GM19035 (cell line): ENCODE measurements at regions not wholly inside any gene's neighbourhood (a gene's known extent, or its start where the extent isn't known, plus 50 kb on each side); places are given as distances from the start of the nearest gene placed in this dataset.

Source experiments
- ATAC-seq: cut with Tn5 transposase; IDR thresholded peaks from one replicate; pipeline ENCODE4 v1.9.1; 2021; ENCODE audit not compliant: unreplicated experiment

DNA sequence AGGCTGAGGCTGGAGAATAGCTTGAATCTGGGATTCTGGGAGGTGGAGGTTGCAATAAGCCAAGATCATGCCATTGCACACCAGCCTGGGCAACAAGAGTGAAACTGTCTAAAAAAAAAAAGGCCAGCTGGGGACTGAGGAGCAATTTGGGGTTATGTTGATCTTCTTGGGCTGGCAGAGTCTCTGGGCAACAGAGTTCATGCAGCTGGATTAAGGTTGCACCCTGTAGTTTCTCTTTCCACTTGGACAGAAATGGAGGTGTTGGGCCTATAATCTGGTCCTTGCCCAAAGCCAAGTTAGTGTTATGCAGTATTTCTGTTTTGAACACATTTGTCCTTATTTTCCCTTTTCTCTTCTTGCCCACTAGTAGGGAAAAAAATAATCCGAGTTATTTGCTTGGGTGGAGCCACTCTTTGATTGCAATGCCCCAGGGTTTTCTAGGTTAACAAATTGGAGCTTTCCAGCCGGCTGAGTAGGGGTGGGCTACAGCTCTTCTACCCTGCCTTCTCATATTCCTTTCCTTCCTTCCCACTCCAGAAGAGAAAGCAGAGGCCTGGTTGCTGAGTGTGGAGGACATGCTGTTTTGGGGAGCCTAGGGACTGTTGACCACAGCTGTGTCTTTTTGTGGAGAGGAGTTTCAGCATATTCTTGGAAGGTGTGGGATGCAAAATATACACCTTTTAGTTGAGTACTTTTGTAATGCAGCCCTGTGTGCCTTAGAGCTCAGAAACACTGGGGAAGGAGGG is 213.9 kb downstream of the SOX4 start:
- no peak for ATAC-seq

- no peak for ATAC-seq
Observed at GRCh38 chr6:21808045-21808470, 214.5 kb downstream of the SOX4 start.

DNA sequence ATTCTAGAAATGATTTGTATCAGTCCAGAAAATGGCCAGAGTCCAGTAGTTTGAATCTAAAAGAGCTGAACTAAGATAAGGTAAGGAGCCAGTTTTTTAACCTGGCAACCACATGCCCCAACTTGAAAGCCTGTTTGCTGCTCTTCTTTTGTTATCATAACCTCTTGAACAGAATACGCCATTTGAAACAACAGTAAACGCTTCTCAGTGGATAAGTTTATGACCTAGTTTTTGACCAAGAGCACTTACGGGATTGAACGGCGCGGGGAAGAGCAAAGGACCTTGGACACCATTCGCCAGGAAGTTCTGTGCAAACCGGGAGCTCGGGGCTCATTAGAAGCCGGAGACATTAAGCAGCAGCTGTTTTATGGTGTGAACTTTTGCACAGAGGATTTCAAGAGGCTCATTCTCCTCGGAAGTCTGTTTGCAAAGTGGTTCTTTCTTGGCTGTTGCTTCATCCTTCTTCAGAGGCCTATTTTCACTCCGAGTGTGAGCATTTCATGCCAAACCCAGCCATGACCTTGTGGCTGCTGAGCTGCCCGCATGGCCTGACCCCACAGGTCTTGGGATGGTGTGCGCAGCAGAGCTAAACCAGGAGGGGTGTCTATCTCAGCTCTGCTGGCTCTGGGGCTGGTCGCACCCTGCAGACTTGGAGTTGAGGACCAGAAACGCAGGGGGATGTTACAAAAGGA is 215.1 kb downstream of the SOX4 start:
- ATAC-seq = no peak

DNA sequence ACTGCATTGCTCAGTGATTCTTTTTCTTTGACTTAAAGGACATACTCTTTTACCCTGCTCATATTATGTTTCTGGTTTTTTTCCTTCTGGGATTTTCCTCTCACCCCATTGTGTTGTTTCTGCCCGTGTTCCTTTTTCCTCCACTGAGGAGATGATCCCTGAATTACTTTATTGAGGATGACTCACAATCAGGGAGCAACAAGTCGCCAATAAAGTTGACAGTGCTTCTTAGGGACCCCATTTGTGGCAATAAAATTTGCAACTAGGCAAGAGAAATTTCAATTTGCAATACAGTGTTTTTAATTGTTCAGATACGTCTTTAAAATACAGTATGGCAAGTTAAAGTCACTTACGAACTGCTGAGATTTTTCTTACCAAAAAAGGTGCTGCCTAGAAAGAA is 217.9 kb downstream of the SOX4 start:
- ATAC-seq = no peak

DNA sequence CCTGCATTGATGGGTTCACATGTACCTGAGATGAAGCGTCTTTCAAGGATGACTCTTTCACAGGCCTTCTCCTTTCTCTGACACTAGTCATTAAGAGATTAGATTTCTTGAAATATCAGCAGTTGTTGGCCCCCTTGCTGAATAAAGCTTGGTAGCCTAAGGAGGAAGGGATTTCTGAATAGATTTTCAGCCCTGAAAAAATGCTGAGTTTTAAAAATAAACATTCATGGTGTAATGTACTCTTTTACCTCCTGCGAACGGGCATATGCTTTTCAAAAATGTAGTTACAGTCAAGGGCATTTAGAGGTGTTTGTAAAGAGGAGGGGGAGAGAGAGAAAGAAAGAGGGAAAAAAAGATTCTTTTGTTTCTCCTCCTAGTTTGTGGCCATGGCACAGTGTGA is 222.7 kb downstream of the SOX4 start:
- ATAC-seq = no peak

- ATAC-seq = no peak
Observed at GRCh38 chr6:21820442-21820841, 226.9 kb downstream of the SOX4 start.

GRCh38 chr6:21823371-21823770 is 229.8 kb downstream of the SOX4 start:
- ATAC-seq = no peak

- no peak for ATAC-seq
Observed at GRCh38 chr6:21824431-21825177, 231.1 kb downstream of the SOX4 start.

GRCh38 chr6:21826023-21826422 is 232.5 kb downstream of the SOX4 start:
- no peak for ATAC-seq

DNA sequence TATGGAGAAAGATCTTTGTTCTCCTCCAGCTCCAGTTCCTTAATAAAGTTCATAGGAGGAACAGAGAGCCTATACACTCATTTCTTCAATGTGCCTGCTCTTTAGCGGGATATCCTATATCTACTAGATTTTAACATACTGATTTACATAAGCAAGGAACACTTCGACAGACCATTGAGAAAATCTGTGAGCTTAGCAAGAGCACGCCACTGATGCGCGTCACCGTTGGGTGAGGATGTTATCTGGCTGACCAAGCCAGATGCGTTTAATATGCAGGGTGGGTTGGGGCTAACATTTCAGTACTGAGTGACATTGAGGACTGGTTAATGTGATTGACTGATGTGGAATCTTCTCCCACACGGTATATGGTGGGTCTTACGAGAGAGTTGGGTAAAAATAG is 233.4 kb downstream of the SOX4 start:
- ATAC-seq = no peak

DNA sequence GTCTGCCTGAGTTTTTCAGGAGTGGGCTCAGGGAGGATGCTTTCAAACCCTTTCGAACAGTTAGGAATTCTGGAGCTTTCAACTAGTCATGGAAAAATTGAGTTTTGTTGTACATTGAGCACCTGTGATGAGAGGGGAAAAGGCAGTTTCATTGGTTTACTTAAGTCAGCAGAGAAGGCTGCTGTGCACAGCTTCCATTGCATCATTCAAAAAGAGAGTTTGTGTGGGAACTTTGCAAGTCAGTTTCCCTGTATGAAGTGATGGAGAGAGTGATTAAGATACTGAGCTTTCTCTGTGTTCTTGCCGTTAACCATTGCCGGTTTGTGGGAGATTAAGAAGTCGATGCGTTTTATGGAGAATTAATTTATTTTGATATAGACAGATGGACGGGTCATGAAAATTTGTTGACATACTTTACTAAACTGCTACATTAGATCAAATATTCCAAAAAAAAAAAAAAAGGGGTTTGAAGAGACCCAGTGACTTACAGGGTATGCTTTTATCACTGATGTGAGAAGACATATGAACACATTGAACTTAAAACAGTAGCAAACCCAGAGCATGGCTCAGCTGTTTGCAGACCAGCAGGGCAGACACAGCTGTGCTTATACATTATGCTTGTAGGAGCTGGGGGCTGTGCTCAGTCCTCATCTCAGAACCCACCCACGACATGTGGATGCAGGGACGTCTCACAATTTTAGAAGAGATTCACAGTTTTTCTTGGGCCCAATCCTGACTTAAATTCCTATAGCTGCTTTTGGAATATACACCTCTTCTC is 234.1 kb downstream of the SOX4 start:
- ATAC-seq = no peak

GRCh38 chr6:21828704-21829103 is 235.2 kb downstream of the SOX4 start:
- no peak for ATAC-seq

DNA sequence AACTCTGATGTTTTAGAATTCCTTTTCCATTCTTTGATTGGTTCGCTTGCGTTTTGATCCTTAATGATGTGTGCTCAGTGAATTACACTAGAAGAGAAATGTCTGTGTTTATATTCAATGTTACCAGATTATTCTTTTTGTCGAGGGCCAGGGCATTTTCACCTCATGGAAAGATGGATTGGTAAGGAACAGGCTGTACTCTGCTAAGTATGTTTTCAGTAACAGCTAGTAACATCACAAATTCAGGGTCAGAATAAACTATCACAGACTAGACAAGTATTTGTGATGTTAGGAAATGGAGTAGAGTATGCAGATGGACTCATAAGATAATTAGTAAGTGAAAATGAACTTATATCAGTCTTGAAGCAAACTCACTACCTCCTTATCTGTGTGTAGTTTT is 235.6 kb downstream of the SOX4 start:
- ATAC-seq = no peak

DNA sequence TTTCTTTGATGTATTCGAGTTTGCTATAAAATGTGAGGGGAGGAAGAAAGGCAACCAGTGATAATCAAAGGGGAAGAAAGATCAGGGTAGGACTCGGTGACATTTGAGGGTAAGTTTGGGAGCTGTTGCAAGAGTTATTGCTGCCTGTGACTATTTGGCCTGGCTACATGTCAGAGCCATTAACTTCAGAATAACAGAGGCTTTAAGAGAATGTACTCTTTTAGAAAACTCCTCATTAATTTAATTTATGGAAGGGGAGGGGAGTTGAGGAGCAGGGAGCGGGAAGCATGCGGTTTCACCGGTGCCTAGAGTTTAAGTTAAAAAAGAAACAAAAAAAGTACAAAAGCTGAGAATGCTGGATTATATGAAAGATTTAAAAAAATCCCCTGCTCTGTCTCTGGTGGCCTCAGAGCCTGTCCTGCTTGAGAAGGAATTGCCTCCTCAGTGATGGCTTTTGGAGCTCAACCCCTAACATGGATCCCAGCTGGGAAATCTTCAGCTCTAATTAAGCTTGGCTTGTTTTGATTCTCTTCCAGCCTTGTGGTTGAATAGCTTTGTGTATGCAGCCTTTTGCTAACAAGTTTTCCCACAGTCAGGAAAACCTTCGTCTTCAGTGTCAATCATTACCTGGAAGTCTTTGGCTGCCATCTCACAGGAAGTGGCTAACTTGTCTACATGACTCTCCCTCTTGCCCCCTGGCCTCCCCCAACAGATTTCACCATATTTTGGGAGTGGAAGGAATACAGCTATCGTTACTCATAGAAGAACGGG is 238.2 kb downstream of the SOX4 start:
- no peak for ATAC-seq

GRCh38 chr6:21836277-21836676 is 242.7 kb downstream of the SOX4 start:
- ATAC-seq = no peak

DNA sequence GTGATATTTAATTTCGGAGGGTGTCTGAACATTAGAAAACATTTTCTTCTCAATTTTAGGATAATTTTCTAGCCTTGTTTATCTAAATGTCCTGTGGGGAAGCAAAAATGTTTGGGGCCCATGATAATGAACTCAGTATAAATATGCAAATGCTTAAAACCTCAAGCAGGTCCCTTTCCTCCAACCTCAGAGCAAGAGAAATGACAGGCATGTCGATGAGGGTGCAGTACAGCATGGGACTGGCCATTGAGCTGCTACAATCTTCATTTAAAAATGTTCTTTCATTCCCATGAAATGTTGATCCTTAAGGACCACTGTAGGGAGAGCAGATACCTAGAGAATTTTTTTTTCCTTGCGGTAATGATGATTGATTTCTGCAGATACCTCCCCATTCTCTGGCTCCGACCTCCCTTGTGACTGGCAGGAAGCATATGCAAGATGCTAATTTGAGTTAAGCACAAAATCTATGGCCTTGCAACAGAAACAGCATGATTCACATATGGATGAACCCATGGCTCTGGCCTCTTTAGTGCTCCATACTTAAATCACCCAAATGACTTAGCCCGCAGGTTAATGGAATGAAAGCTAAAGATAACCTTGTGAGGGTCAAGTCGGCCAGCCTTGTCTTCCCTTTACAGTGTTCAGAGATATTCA is 243.3 kb downstream of the SOX4 start:
- no peak for ATAC-seq

DNA sequence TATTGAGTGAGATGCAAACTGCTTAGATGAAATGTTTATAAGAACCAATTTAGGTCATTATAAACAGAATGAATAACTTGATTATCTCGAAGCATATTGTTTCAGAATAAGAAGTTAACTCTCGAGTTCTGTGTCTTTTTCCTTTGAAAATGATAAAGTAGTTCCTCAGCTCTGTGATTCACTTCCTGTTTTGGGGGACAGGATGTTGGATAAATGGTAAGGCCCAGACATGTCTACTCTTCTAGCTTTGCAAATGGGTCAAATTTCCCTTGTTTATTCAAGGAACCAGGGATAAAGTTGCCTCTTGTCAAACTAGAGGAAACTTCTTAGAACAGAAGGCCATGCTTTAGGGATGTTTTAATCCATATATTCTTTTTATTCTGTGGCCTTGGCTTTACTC is 246.9 kb downstream of the SOX4 start:
- no peak for ATAC-seq

DNA sequence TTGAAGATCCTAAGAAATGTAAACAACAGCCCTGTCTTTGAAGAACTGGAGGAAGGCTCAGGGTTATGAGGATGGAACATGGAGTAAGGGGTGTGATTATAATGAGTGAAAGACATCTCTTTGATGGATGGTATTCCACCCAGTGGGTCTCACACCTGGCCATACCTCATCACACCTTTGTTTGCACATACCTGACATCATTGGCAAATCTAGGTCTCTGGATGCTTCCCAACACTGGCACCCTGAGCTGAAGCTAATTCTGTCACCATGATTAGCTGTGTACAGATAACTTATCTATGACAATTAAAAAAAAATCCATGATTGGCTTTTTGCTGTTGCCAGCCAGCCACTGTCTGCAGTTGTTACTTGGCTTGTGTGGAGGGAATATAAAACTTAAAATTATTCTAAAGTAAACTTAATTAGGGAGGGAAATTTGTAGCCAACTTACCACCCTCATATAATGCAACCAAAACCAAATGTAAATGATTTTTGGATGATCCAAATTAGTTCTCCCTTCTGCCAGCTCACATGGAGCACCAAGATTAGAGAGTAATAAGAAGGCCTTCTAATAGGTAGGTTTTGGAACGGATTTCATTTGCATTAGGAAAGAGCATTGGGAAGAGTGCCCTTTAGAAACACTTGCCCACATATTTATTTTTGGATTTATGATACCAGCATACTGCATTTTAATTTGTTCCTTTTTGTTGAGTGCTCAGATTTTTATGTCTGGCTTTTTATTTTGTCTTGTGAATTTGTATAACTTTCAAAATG is 249.5 kb downstream of the SOX4 start:
- ATAC-seq = no peak
